Activated CD4-positive, alpha-beta T cell treated with anti-CD3 and anti-CD28 coated beads for 24 hours (primary cell): ENCODE measurements at regions not wholly inside any gene's neighbourhood (a gene's known extent, or its start where the extent isn't known, plus 50 kb on each side); places are given as distances from the start of the nearest gene placed in this dataset.

ENCODE experiments used
- DNase-seq, 2 donors: peaks; one replicate each; pipeline ENCODE4 v3.0.0-alpha.2; 2020; ENCODE audit warnings: low read depth in 2 of 2

- no peak for DNase-seq
These were observed 128.9 kb upstream of the VSTM2B start for GRCh38 chr19:29396925-29397324.

GRCh38 chr19:29397748-29398147, 128.0 kb upstream of the VSTM2B start:
- no peak for DNase-seq

GRCh38 chr19:29399804-29400203, 126.0 kb upstream of the VSTM2B start:
- no peak for DNase-seq

GRCh38 chr19:29400917-29401711, 124.7 kb upstream of the VSTM2B start:
- DNase-seq = no peak

GRCh38 chr19:29401712-29402421, 123.9 kb upstream of the VSTM2B start:
- no peak for DNase-seq

GRCh38 chr19:29402563-29402962, 123.2 kb upstream of the VSTM2B start:
- DNase-seq = no peak

GRCh38 chr19:29404015-29404414, 121.8 kb upstream of the VSTM2B start:
- no peak for DNase-seq

GRCh38 chr19:29404951-29405727, 120.7 kb upstream of the VSTM2B start:
- DNase-seq = no peak

- DNase-seq = no peak
These were observed 120.1 kb upstream of the VSTM2B start for GRCh38 chr19:29405728-29405995.

GRCh38 chr19:29409076-29409862, 116.5 kb upstream of the VSTM2B start:
- no peak for DNase-seq

GRCh38 chr19:29410601-29411000, 115.2 kb upstream of the VSTM2B start:
- no peak for DNase-seq

- DNase-seq = no peak
These were observed 114.6 kb upstream of the VSTM2B start for GRCh38 chr19:29411113-29411581.

- DNase-seq = no peak
These were observed 112.4 kb upstream of the VSTM2B start for GRCh38 chr19:29413435-29413834.

GRCh38 chr19:29415507-29415906, 110.3 kb upstream of the VSTM2B start:
- no peak for DNase-seq

GRCh38 chr19:29417048-29417447, 108.7 kb upstream of the VSTM2B start:
- no peak for DNase-seq

- DNase-seq = no peak
These were observed 107.6 kb upstream of the VSTM2B start for GRCh38 chr19:29418201-29418600.

- no peak for DNase-seq
These were observed 105.7 kb upstream of the VSTM2B start for GRCh38 chr19:29420065-29420464.

- no peak for DNase-seq
These were observed 105.2 kb upstream of the VSTM2B start for GRCh38 chr19:29420482-29421195.

GRCh38 chr19:29421196-29421545, 104.6 kb upstream of the VSTM2B start:
- DNase-seq = no peak

GRCh38 chr19:29422047-29422446, 103.7 kb upstream of the VSTM2B start:
- DNase-seq = no peak

- DNase-seq = no peak
These were observed 103.2 kb upstream of the VSTM2B start for GRCh38 chr19:29422486-29423085.
